Astrocyte (in vitro differentiated cells and primary cell): ENCODE measurements at regions not wholly inside any gene's neighbourhood (a gene's known extent, or its start where the extent isn't known, plus 50 kb on each side); places are given as distances from the start of the nearest gene placed in this dataset.
A peak's percentile ranks its signal among the peaks of the same experiment; 100 is the strongest.
"Not testable (repeated sequence)": the region's sequence is repeated elsewhere in the genome, so short reads cannot be mapped to it uniquely, and the experiment has no call there.

Experiments used
- DNase-seq: peaks from one replicate; pipeline ENCODE4 v3.0.0-alpha.2; 2010; ENCODE audit warnings: low read depth
- FAIRE-seq: peaks from 2 replicates; lab custom pipeline; 2011; peaks lifted over from hg19 to GRCh38; lab: Jason Lieb, UNC
- H2AFZ ChIP-seq: 2 replicates; pipeline ENCODE4 v1.6.0; 2012; ENCODE audit warnings: low read depth, low read length, inconsistent platforms
- H3K27ac ChIP-seq: 2 replicates; pipeline ENCODE4 v1.5.1; 2011; ENCODE audit warnings: low read depth, low read length, inconsistent platforms
- H3K27me3 ChIP-seq: 2 replicates; pipeline ENCODE4 v1.6.0; 2011; ENCODE audit warnings: low read length, inconsistent platforms; ENCODE audit not compliant: insufficient read depth
- H3K36me3 ChIP-seq: 2 replicates; pipeline ENCODE4 v1.5.1; 2011; ENCODE audit warnings: low read length, inconsistent platforms; ENCODE audit not compliant: insufficient read depth
- H3K4me1 ChIP-seq: 2 replicates; pipeline ENCODE4 v1.5.1; 2011; ENCODE audit warnings: low read length, inconsistent platforms; ENCODE audit not compliant: insufficient read depth
- H3K4me2 ChIP-seq: 2 replicates; pipeline ENCODE4 v1.6.0; 2012; ENCODE audit warnings: low read length, inconsistent platforms
- H3K4me3 ChIP-seq: 2 replicates; pipeline ENCODE4 v1.5.1; 2011; ENCODE audit warnings: low read depth, mild to moderate bottlenecking, low read length, inconsistent platforms; ENCODE audit not compliant: insufficient read depth
- H3K79me2 ChIP-seq: 2 replicates; pipeline ENCODE4 v1.6.0; 2012; ENCODE audit warnings: mild to moderate bottlenecking, low read length, inconsistent platforms; ENCODE audit not compliant: insufficient read depth
- H3K9ac ChIP-seq: 2 replicates; pipeline ENCODE4 v1.6.0; 2012; ENCODE audit warnings: mild to moderate bottlenecking, low read length, inconsistent platforms
- H3K9me3 ChIP-seq: 2 replicates; pipeline ENCODE4 v1.5.1; 2012; ENCODE audit warnings: low read depth, mild to moderate bottlenecking, low read length, inconsistent platforms; ENCODE audit not compliant: insufficient read depth
- H4K20me1 ChIP-seq: 2 replicates; pipeline ENCODE4 v1.6.0; 2012; ENCODE audit warnings: low read length, inconsistent platforms; ENCODE audit not compliant: insufficient read depth
- H3K27ac Mint-ChIP-seq: one replicate; pipeline ENCODE4 v1.8.0; 2021; ENCODE audit warnings: mild to moderate bottlenecking, mixed read lengths; ENCODE audit not compliant: unreplicated experiment
- H3K27me3 Mint-ChIP-seq: one replicate; pipeline ENCODE4 v1.8.0; 2021; ENCODE audit warnings: low read depth, mixed read lengths; ENCODE audit not compliant: unreplicated experiment
- H3K36me3 Mint-ChIP-seq: one replicate; pipeline ENCODE4 v1.8.0; 2021; ENCODE audit warnings: low read depth, mixed read lengths; ENCODE audit not compliant: unreplicated experiment
- H3K4me1 Mint-ChIP-seq: one replicate; pipeline ENCODE4 v1.8.0; 2021; ENCODE audit warnings: low read depth, mixed read lengths; ENCODE audit not compliant: unreplicated experiment
- H3K4me3 Mint-ChIP-seq: one replicate; pipeline ENCODE4 v1.8.0; 2021; ENCODE audit warnings: mild to moderate bottlenecking, moderate library complexity, mixed read lengths; ENCODE audit not compliant: unreplicated experiment
- H3K9me3 Mint-ChIP-seq: one replicate; pipeline ENCODE4 v1.8.0; 2021; ENCODE audit warnings: mild to moderate bottlenecking, mixed read lengths; ENCODE audit not compliant: unreplicated experiment
- EZH2 ChIP-seq: IDR thresholded peaks from 2 replicates; pipeline ENCODE4 v1.6.1; 2012; ENCODE audit warnings: mild to moderate bottlenecking, low read length, inconsistent platforms; ENCODE audit not compliant: insufficient read depth
- TF ChIP-seq, protein P1 (sequence below): IDR thresholded peaks from 2 replicates; pipeline ENCODE4 v1.5.1; 2011; ENCODE audit warnings: low read depth, mild to moderate bottlenecking, inconsistent platforms, low read length, moderate library complexity; ENCODE audit not compliant: insufficient read depth

DNA sequence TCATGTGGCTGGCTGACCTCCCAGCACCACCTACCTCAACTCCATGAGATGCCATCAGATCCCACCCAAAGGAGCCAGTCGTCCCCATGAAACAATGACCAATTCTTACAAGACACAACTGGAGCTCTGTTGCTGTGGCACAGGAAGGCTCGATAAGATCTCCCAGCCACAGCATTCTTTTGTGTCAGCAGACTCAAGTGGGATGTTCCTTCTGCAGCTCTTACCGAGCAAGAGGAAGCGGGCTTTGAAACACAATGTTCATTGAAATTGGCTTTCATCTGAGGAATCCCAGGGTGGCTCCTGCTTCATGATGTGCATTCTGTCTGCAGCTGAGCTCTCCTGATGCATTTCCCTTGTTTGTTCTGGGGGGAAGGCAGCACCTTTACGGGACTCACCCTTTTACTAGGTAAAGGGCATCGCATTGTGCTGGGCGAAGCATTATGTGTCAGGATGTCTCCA is 222.0 kb upstream of the SGK1 start:
- DNase-seq: peak; percentile 47
- H3K4me3 Mint-ChIP-seq: peak overlapping the region; percentile 51
- H3K4me1 ChIP-seq: peaks cover 14% of the 10 kb centered on the region
- H3K9me3 ChIP-seq: no peaks in the 10 kb centered on the region
- peak overlapping the region; percentile 4 for H3K4me2 ChIP-seq
- no peaks in the 10 kb centered on the region for H3K27me3 Mint-ChIP-seq
- no peak overlapping the region for H3K27ac ChIP-seq
- FAIRE-seq: peak; percentile 41
- H3K9me3 Mint-ChIP-seq: no peaks in the 10 kb centered on the region
- peak overlapping the region; percentile 1 for H3K27ac Mint-ChIP-seq
- H3K36me3 Mint-ChIP-seq: peaks cover 1% of the 10 kb centered on the region
- H3K4me3 ChIP-seq: no peak overlapping the region
- H3K79me2 ChIP-seq: no peaks in the 10 kb centered on the region
- peaks cover 36% of the 10 kb centered on the region for H3K4me1 Mint-ChIP-seq
- no peak overlapping the region for H3K9ac ChIP-seq
- no peak for TF ChIP-seq EZH2
- TF ChIP-seq, protein P1, sequence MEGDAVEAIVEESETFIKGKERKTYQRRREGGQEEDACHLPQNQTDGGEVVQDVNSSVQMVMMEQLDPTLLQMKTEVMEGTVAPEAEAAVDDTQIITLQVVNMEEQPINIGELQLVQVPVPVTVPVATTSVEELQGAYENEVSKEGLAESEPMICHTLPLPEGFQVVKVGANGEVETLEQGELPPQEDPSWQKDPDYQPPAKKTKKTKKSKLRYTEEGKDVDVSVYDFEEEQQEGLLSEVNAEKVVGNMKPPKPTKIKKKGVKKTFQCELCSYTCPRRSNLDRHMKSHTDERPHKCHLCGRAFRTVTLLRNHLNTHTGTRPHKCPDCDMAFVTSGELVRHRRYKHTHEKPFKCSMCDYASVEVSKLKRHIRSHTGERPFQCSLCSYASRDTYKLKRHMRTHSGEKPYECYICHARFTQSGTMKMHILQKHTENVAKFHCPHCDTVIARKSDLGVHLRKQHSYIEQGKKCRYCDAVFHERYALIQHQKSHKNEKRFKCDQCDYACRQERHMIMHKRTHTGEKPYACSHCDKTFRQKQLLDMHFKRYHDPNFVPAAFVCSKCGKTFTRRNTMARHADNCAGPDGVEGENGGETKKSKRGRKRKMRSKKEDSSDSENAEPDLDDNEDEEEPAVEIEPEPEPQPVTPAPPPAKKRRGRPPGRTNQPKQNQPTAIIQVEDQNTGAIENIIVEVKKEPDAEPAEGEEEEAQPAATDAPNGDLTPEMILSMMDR: no peak
- H2AFZ ChIP-seq: peak overlapping the region; percentile 24
- no peaks in the 10 kb centered on the region for H4K20me1 ChIP-seq
- no peaks in the 10 kb centered on the region for H3K27me3 ChIP-seq
- no peaks in the 10 kb centered on the region for H3K36me3 ChIP-seq

DNA sequence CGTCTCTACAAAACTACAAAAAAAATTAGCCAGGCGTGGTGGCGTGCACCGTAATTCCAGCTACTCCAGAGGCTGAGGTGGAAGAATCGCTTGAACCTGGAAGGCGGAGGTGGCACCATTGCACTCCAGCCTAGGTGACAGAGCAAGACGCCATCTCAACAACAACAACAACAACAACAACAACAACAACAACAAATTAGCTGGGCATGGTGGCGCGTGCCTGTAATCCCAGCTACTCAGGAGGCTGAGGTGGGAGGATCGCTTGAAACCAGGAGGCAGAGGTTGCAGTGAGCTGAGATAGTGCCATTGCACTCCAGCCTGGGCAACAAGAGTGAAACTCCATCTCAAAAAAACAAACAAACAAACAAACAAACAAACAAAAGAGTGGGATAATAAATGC is 219.9 kb upstream of the SGK1 start:
- not testable (repeated sequence) for H3K4me3 ChIP-seq, H2AFZ ChIP-seq, H3K27me3 Mint-ChIP-seq, H3K27me3 ChIP-seq, FAIRE-seq, H3K9me3 Mint-ChIP-seq, H3K4me3 Mint-ChIP-seq, H3K36me3 ChIP-seq, DNase-seq, H3K9me3 ChIP-seq, H3K79me2 ChIP-seq, H3K36me3 Mint-ChIP-seq, H4K20me1 ChIP-seq
- H3K4me2 ChIP-seq: peak overlapping the region; percentile 44
- H3K9ac ChIP-seq: peak overlapping the region; percentile 45
- peaks cover 44% of the 10 kb centered on the region for H3K4me1 Mint-ChIP-seq
- H3K27ac ChIP-seq: peak overlapping the region; percentile 86
- H3K27ac Mint-ChIP-seq: peak overlapping the region; percentile 83
- H3K4me1 ChIP-seq: peaks cover 14% of the 10 kb centered on the region

DNA sequence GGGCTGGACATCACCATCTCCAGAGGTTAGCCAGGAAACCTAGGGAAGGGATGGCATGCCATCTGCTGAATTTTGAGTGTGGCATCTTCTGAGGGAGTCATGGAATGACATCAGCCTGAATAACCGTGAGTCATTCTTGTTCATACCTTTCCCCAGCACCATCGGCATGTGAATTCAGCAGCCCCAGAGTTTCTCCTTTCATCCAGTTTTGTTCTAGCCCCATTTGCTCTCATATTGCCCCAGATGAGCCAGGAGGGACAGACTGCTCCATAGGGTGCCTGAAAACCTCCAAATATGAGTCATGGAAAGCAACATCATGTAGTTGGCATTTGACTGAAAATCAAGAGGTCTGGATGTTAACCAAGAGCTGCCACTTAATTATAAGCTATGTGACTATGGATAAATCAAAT is 219.2 kb upstream of the SGK1 start:
- peak; percentile 98 for FAIRE-seq

More for the DNA sequence above, 219.2 kb upstream of the SGK1 start:
- Histone ChIP-seq H3K27ac (peak overlapping the region; percentile 86), H2AFZ (no peak overlapping the region), H3K9me3 (no peaks in the 10 kb centered on the region), H3K36me3 (no peaks in the 10 kb centered on the region), H3K4me2 (peak overlapping the region; percentile 44), H3K4me3 (no peak overlapping the region), H3K27me3 (no peaks in the 10 kb centered on the region), H3K79me2 (no peaks in the 10 kb centered on the region), H4K20me1 (no peaks in the 10 kb centered on the region), H3K4me1 (peaks cover 14% of the 10 kb centered on the region), H3K9ac (peak overlapping the region; percentile 45)
- Mint-ChIP-seq H3K36me3 (peaks cover 6% of the 10 kb centered on the region), H3K4me1 (peaks cover 48% of the 10 kb centered on the region), H3K9me3 (peaks cover 5% of the 10 kb centered on the region), H3K4me3 (no peak overlapping the region), H3K27ac (peak overlapping the region; percentile 83), H3K27me3 (no peaks in the 10 kb centered on the region)
- DNase-seq: peak; percentile 93
- TF ChIP-seq EZH2: no peak
- TF ChIP-seq, protein P1: no peak
